ENCODE measurements at regions not wholly inside any gene's neighbourhood (a gene's known extent, or its start where the extent isn't known, plus 50 kb on each side); places are given as distances from the start of the nearest gene placed in this dataset.

DNA sequence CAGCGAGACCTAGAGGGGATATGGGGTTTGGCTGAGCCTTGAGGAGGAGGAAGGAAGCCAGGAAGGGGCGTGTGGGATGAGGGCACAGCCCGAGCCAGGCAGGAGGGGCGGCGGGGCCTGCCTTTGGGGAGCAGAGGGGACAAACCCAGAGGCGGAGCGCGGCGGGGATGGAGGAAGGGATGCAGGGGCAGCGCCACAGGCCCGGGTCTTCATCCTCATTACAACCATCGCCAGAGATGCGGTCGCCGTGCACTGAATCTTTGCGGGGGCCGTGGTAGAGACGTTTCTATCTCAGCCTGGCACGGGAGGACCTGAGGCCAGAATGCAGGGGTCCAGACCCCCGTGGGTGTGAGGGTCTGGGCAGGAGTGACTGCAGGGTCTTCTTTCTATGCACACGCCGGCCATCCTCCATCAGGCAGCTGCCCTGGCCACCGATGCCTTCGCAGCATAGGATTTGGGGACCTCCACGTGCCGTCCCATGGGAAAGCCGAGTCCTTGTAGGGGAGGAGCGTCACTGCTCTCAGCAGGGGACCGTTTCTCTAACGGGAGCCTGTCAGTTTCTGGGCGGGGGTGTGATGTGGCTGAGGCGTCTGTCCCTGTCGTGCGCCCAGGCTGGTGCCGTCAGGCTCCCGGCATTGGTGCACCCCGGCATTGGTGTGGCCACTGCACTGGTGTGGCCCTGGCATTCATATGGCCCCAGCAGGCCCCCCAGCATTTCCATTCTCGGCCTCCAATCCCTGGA is 1267.9 kb downstream of the BRD1 start:
- FAIRE-seq (no peak), DNase-seq (ENCODE audit: insufficient read length, low spot score) (no peak)

- DNase-seq (ENCODE audit: insufficient read length, low spot score) (no peak), FAIRE-seq (no peak)
These were observed 1268.9 kb downstream of the BRD1 start for GRCh38 chr22:48558606-48559402.

- FAIRE-seq (no peak), DNase-seq (ENCODE audit: insufficient read length, low spot score) (no peak)
These were observed 1269.7 kb downstream of the BRD1 start for GRCh38 chr22:48558016-48558415.

GRCh38 chr22:48557473-48557872 is 1270.2 kb downstream of the BRD1 start:
- DNase-seq (ENCODE audit: insufficient read length, low spot score) (no peak), FAIRE-seq (no peak)

DNA sequence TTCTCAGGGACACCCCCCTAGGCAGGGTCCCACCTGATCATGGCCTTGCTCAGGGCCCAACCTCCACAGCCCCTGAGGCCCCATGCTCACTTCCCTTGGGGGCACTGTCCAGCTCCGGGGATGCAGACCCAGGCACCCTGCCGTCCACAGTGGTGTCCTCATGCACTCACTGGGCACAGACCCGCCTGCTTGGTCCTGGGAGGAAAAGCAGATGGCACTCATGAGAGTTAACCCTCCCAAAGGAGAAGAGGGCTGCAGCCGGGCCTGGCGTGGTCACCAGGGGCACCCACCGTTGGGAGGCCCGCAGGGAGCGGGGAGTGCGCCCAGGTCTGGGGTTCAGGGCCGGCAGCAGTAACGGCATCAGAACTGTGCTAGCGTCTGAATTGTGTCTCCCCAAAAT is 1270.9 kb downstream of the BRD1 start:
- no peak for FAIRE-seq

DNA sequence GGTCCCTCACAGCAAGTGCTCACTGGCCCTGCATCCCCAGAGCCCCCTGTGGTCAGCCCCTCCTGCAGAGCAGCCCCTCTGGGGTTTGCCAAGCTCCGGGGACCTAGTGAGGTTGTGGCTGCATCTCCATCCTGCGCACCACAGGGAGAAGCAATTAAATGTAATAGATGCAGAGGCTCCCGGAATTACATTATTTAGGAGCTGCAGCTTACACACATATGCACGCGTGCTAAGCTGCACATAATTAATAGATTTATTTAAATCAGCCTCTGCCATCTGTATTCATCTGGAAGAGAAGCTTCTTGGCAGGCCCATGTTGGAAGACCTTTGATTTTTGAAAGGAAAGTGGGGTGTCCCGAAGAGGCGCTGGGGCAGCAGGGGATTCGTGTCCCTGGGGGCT is 1271.5 kb downstream of the BRD1 start:
- DNase-seq (ENCODE audit: insufficient read length, low spot score), result no peak

More for the DNA sequence above, 1270.9 kb downstream of the BRD1 start:
- DNase-seq (ENCODE audit: insufficient read length, low spot score), result no peak

GRCh38 chr22:48555606-48556005 is 1272.1 kb downstream of the BRD1 start:
- DNase-seq (ENCODE audit: insufficient read length, low spot score) (no peak), FAIRE-seq (no peak)

More for the DNA sequence above, 1271.5 kb downstream of the BRD1 start:
- FAIRE-seq, result no peak

GRCh38 chr22:48554893-48555572 is 1272.6 kb downstream of the BRD1 start:
- FAIRE-seq (no peak), DNase-seq (ENCODE audit: insufficient read length, low spot score) (no peak)

DNA sequence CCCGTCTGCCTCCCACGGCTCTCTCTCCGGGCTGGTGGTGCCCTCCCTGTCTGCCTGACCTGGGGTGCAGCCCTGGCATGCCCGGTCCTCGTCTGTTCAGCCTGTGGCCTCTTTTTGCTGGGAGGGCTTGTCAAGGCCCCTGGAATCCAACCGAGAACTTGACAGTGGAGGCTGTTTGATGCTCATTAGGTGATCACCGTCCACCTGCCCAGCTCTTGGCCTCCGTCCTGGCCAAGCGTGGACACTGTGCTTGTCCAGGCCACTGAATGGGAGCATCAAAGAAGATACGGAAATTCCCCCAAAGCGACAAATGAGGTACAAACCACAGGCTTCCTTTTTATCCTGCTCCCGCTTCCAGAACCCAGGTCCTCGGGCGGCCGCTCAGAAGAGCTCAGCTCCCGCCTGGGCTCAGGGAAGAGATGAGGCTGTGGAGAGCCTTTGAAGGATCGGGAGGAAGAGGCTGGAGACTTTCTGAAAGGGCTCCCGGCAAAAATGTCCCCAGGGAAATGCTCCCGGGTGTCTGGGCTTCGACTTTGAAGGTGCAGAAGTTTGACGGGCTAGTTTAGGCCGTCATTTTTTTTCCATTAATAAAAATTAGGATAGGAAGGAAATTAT is 1273.9 kb downstream of the BRD1 start:
- FAIRE-seq (no peak), DNase-seq (ENCODE audit: insufficient read length, low spot score) (no peak)

DNA sequence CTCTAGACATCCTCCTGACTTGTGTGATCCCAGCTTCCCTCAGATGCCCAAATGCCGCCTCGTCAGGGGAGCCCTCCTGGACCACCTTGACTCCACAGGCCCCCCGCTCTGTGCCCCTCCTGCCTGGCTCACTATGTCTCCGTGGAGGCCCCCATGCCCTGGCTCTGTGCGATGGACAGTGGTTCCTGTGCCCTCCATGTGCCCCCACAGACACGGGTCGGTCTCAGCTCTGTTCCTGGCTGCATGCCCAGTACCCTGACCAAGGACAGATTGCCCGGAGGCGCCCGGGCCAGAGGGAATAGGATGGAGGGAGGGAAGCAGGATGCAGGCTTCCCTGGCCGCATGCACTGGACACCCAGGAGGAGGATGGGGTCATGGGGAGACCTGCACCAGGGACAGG is 1274.6 kb downstream of the BRD1 start:
- FAIRE-seq (no peak), DNase-seq (ENCODE audit: insufficient read length, low spot score) (no peak)

DNA sequence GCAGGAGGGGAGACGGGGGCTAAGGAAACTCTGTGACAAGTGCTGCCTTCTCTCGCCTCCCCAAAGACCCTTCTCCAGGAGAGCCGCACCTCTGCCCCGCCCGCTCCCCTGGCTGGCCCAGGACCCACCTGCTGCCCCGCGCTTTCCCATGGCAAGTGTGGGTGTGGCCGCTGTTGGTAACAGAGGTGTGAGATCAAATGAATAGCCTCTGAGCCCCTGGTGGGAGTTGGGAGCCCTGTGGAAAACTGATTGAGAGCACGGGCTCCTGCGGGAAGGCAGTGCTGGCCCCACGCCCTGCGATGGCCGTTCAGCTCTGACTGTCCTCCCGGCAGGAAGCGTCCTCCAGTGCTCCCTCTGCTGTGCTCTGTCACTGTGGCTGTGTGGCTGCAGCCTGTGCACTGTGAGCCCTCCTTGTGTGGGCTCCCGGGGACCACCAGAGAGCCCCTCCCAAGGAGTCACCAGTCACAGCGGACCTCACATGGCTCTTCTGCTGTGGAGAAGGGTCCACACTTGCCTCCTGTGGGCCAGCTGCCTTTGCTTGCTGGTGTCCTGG is 1275.9 kb downstream of the BRD1 start:
- no peak for DNase-seq (ENCODE audit: insufficient read length, low spot score)
- no peak for FAIRE-seq

DNA sequence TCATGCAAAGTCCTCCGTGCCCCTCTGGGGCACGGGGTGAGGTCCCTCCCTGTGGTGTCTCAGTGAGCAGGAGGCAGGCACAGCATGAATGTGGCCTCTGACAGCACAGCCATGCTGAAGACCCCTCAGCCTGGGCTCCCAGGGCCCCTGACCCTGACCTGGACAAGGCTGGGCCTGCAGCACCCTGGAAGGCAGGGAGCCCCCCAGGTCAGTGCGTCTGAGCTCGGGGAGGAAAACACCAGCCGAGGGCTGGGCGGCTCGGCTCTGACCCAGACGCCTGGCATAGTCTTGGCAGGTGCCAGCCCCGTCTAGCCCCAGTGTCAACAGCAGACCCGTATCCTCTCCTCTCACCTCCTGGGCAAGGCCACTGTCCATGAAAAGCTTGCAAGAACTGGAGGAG is 1276.6 kb downstream of the BRD1 start:
- no peak for DNase-seq (ENCODE audit: insufficient read length, low spot score)
- FAIRE-seq, result no peak

GRCh38 chr22:48548391-48548790 is 1279.3 kb downstream of the BRD1 start:
- FAIRE-seq, result no peak
- no peak for DNase-seq (ENCODE audit: insufficient read length, low spot score)

- DNase-seq (ENCODE audit: insufficient read length, low spot score), result no peak
- FAIRE-seq, result no peak
These were observed 1279.7 kb downstream of the BRD1 start for GRCh38 chr22:48547971-48548370.

DNA sequence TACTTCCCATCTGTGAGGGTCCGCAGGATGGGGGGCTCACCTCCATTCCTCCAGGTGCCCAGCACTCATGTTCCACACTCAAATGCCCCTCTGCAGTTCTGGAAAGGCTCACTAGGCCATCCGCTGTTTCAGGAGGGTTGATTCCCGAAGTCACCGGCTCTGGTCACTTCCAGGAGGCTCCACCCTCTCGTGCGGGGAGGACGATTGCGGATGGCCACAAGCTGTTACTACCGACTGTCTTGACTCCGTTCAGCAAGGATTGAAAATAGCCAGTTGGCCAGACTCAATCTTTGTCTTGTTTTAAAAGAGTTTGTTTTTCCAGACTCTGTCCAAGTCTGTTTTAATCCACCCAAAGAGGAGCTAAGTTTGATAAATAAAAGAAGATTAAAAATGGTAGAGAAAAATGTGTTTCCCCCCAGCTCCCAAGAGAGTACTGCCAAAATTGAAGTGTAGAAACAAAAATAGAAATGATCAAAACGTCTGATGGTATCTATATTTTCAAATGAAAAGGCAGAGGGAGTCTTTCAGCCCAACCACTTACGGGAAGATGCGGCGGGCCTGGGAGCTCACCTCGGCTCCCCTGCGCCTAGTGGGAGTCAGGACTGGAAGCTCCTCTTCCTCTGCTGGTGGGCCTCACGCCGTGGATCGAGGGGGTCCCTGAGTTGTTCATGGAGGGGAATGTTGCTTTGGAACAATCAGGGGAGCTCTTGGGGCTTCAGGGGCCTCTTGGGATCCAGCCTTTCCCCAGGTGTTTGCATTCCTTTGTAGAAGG is 1280.8 kb downstream of the BRD1 start:
- DNase-seq (ENCODE audit: insufficient read length, low spot score) (no peak), FAIRE-seq (no peak)

- DNase-seq (ENCODE audit: insufficient read length, low spot score) (no peak), FAIRE-seq (no peak)
These were observed 1281.7 kb downstream of the BRD1 start for GRCh38 chr22:48545987-48546386.

DNA sequence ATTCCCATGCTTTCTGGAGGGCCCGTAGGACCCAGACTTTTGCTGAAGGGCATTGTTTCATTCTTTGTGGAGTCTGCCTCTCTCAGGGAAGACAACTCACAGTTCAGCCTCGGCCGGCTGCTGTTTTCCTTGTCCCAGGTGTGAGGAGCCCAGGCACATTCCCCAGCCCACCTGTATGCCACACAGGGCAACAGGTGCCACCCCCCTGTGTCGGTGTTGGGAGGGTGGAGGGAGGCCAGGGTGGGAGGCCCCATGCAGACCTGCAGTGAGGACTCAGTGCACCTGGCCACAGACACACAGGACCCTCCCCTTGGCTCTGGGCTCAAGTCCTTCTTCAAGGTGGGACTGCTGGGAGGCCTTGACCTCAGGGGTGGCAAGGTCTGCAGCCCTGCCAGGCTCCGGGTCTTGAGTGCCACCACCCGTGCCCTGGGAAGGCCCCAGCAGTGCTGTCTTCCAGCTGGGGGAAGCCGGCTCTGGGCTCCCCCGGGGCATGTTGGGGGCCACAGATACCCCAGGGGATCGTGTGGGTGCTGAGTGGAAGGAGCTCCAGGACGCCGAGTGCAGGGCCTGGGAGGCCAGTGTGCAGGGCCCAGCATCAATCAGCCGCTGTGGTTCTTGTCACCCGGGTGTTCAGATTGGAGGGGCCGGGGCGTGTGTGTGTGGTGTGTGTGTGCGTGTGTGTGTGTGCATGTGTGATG is 1286.1 kb downstream of the BRD1 start:
- no peak for FAIRE-seq

GRCh38 chr22:48539261-48539660 is 1288.4 kb downstream of the BRD1 start:
- no peak for DNase-seq (ENCODE audit: insufficient read length, low spot score)
- FAIRE-seq, result no peak

More for the DNA sequence above, 1286.1 kb downstream of the BRD1 start:
- no peak for DNase-seq (ENCODE audit: insufficient read length, low spot score)

- no peak for DNase-seq (ENCODE audit: insufficient read length, low spot score)
- FAIRE-seq, result no peak
These were observed 1289.3 kb downstream of the BRD1 start for GRCh38 chr22:48538291-48538820.

All from HTR-8/SVneo (cell line).